Caco-2 (cell line): ENCODE measurements at regions not wholly inside any gene's neighbourhood (a gene's known extent, or its start where the extent isn't known, plus 50 kb on each side); places are given as distances from the start of the nearest gene placed in this dataset.

ENCODE experiments used
- BruUV-seq: library from RNA; stranded (reverse); fragments of 400-500 nt; replicated peaks from 2 replicates; lab custom pipeline; 2021; lab: Mats Ljungman, UMichigan
- CTCF ChIA-PET: fragments of 300-600 bp; sonication (Branson Sonifier 250); formaldehyde crosslinking; loops from one replicate; lab custom pipeline; 2022; ENCODE audit warnings: antibody characterized with exemption; lab: Charles Lee
- POLR2A ChIA-PET: fragments of 300-600 bp; sonication (Branson Sonifier 250); formaldehyde crosslinking; loops from one replicate; lab custom pipeline; 2022; ENCODE audit warnings: antibody characterized with exemption; lab: Charles Lee
- DNase-seq, 2 experiments: peaks; one replicate each; pipeline versions ENCODE4 v3.0.0 to v3.0.0-alpha.2; 2020 to 2022
- H3K27me3 ChIP-seq: replicated peaks from 2 replicates; pipeline ENCODE4 v1.6.0; 2011; ENCODE audit warnings: low read length; ENCODE audit not compliant: control insufficient read depth, insufficient read depth
- H3K36me3 ChIP-seq: 2 replicates; pipeline ENCODE4 v1.5.1; 2011; ENCODE audit warnings: low read length; ENCODE audit not compliant: control insufficient read depth, insufficient read depth
- H3K4me1 ChIP-seq: fragments of 250-450 bp; sonication (Bioruptor Pico); 2 replicates; pipeline ENCODE4 v1.5.1; 2020; ENCODE audit warnings: mild to moderate bottlenecking
- H3K4me3 ChIP-seq: 2 replicates; pipeline ENCODE4 v1.5.1; 2011; ENCODE audit warnings: low read depth, mild to moderate bottlenecking, control low read depth, low read length
- H3K9me3 ChIP-seq: fragments of 250-450 bp; sonication (Bioruptor Pico); 2 replicates; pipeline ENCODE4 v1.5.1; 2020; ENCODE audit warnings: mild to moderate bottlenecking, moderate library complexity
- H3K27ac Mint-ChIP-seq: one replicate; pipeline ENCODE4 v1.8.0; 2022; ENCODE audit warnings: mixed read lengths; ENCODE audit not compliant: unreplicated experiment
- H3K27me3 Mint-ChIP-seq: one replicate; pipeline ENCODE4 v1.8.0; 2022; ENCODE audit warnings: mixed read lengths; ENCODE audit not compliant: insufficient read depth, unreplicated experiment
- H3K36me3 Mint-ChIP-seq: one replicate; pipeline ENCODE4 v1.8.0; 2022; ENCODE audit warnings: mild to moderate bottlenecking, mixed read lengths; ENCODE audit not compliant: insufficient read depth, unreplicated experiment
- H3K4me1 Mint-ChIP-seq: one replicate; pipeline ENCODE4 v1.8.0; 2022; ENCODE audit warnings: low read depth, mixed read lengths; ENCODE audit not compliant: unreplicated experiment
- H3K4me3 Mint-ChIP-seq: one replicate; pipeline ENCODE4 v1.8.0; 2022; ENCODE audit warnings: mild to moderate bottlenecking, moderate library complexity, mixed read lengths; ENCODE audit not compliant: unreplicated experiment
- H3K9me3 Mint-ChIP-seq: one replicate; pipeline ENCODE4 v1.8.0; 2022; ENCODE audit warnings: mixed read lengths; ENCODE audit not compliant: unreplicated experiment
- CTCF ChIP-seq, 2 experiments: fragments of 200-600 bp in 1 of 2; IDR thresholded peaks; 1 replicate in 1 of 2; 2 replicates in 1 of 2; pipeline versions ENCODE4 v1.5.1 to v1.8.0; 2011 to 2022; ENCODE audit warnings: antibody characterized with exemption in 1 of 2, control low read depth in 1 of 2, inconsistent platforms in 1 of 2, low read depth in 1 of 2, low read length in 1 of 2, mild to moderate bottlenecking in 1 of 2, moderate library complexity in 1 of 2; ENCODE audit not compliant: insufficient read depth in 1 of 2, severe bottlenecking in 1 of 2, unreplicated experiment in 1 of 2
- intact Hi-C: fragments of 100-400 bp; cut with micrococcal nuclease; formaldehyde crosslinking; loops from one replicate; pipeline ENCODE4 v1.10.0; 2022; ENCODE audit not compliant: unreplicated experiment

GRCh38 chr2:136323195-136323594 lies 205.2 kb upstream of the CXCR4 start:
- H3K4me3 ChIP-seq, result no peak overlapping the region
- no TSS peak for BruUV-seq
- DNase-seq, result no peak
- H3K9me3 ChIP-seq, result no peaks in the 10 kb centered on the region
- ChIA-PET CTCF (no interaction called here), POLR2A (no interaction called here)
- H3K36me3 Mint-ChIP-seq, result no peaks in the 10 kb centered on the region
- no peak overlapping the region for H3K27ac Mint-ChIP-seq
- H3K27me3 Mint-ChIP-seq, result no peaks in the 10 kb centered on the region
- H3K9me3 Mint-ChIP-seq, result no peaks in the 10 kb centered on the region
- no peaks in the 10 kb centered on the region for H3K36me3 ChIP-seq
- no peak for TF ChIP-seq CTCF (IDR thresholded peaks at IDR 0.05; ENCODE audit: insufficient read depth in 1 of 2, low read depth in 1 of 2, low read length in 1 of 2, severe bottlenecking in 1 of 2, unreplicated experiment in 1 of 2)
- no peaks in the 10 kb centered on the region for H3K27me3 ChIP-seq
- no peaks in the 10 kb centered on the region for H3K4me1 ChIP-seq
- intact Hi-C loops, result no loop called here
- H3K4me3 Mint-ChIP-seq, result no peak overlapping the region
- H3K4me1 Mint-ChIP-seq, result peaks cover 12% of the 10 kb centered on the region

GRCh38 chr2:136322428-136322827 lies 204.5 kb upstream of the CXCR4 start:
- intact Hi-C loops, result no loop called here
- peaks cover 12% of the 10 kb centered on the region for H3K4me1 Mint-ChIP-seq
- BruUV-seq, result no TSS peak

GRCh38 chr2:136319651-136320050 lies 201.7 kb upstream of the CXCR4 start:
- intact Hi-C loops, result no loop called here
- TF ChIP-seq CTCF (IDR thresholded peaks at IDR 0.05; ENCODE audit: insufficient read depth in 1 of 2, low read depth in 1 of 2, low read length in 1 of 2, severe bottlenecking in 1 of 2, unreplicated experiment in 1 of 2), result no peak
- no peak overlapping the region for H3K27ac Mint-ChIP-seq
- peaks cover 10% of the 10 kb centered on the region for H3K4me1 Mint-ChIP-seq
- Histone ChIP-seq H3K27me3 (no peaks in the 10 kb centered on the region; the same call in 1 of the 2 replicates), H3K36me3 (no peaks in the 10 kb centered on the region), H3K9me3 (no peaks in the 10 kb centered on the region), H3K4me1 (no peaks in the 10 kb centered on the region), H3K4me3 (no peak overlapping the region)
- DNase-seq, result no peak
- H3K27me3 Mint-ChIP-seq, result peaks cover 4% of the 10 kb centered on the region
- ChIA-PET CTCF (no interaction called here), POLR2A (no interaction called here)
- BruUV-seq, result no TSS peak
- H3K4me3 Mint-ChIP-seq, result no peak overlapping the region
- H3K36me3 Mint-ChIP-seq, result peaks cover 5% of the 10 kb centered on the region
- H3K9me3 Mint-ChIP-seq, result no peaks in the 10 kb centered on the region

More at GRCh38 chr2:136322428-136322827, 204.5 kb upstream of the CXCR4 start:
- DNase-seq, result no peak
- ChIA-PET CTCF (no interaction called here), POLR2A (no interaction called here)
- H3K36me3 ChIP-seq, result no peaks in the 10 kb centered on the region
- no peaks in the 10 kb centered on the region for H3K27me3 ChIP-seq
- no peaks in the 10 kb centered on the region for H3K27me3 Mint-ChIP-seq
- H3K9me3 Mint-ChIP-seq, result no peaks in the 10 kb centered on the region
- H3K4me3 ChIP-seq, result no peak overlapping the region
- no peak overlapping the region for H3K4me3 Mint-ChIP-seq
- H3K4me1 ChIP-seq, result no peaks in the 10 kb centered on the region
- TF ChIP-seq CTCF (IDR thresholded peaks at IDR 0.05; ENCODE audit: insufficient read depth in 1 of 2, low read depth in 1 of 2, low read length in 1 of 2, severe bottlenecking in 1 of 2, unreplicated experiment in 1 of 2), result no peak
- no peaks in the 10 kb centered on the region for H3K36me3 Mint-ChIP-seq
- no peaks in the 10 kb centered on the region for H3K9me3 ChIP-seq
- H3K27ac Mint-ChIP-seq, result no peak overlapping the region
